GM21360 (cell line): ENCODE measurements at regions not wholly inside any gene's neighbourhood (a gene's known extent, or its start where the extent isn't known, plus 50 kb on each side); places are given as distances from the start of the nearest gene placed in this dataset.

Experiments used
- ATAC-seq: cut with Tn5 transposase; IDR thresholded peaks from one replicate; pipeline ENCODE4 v1.9.1; 2021; ENCODE audit warnings: mild to moderate bottlenecking, moderate library complexity; ENCODE audit not compliant: unreplicated experiment

- ATAC-seq = no peak
These were observed 53.6 kb upstream of the DPT start for GRCh38 chr1:168782559-168783116.

GRCh38 chr1:168783458-168784210, 54.6 kb upstream of the DPT start:
- no peak for ATAC-seq

GRCh38 chr1:168786476-168787330, 57.7 kb upstream of the DPT start:
- ATAC-seq = no peak

GRCh38 chr1:168788258-168788657, 59.3 kb upstream of the DPT start:
- no peak for ATAC-seq

- no peak for ATAC-seq
These were observed 60.5 kb upstream of the DPT start for GRCh38 chr1:168789501-168789900.

GRCh38 chr1:168792142-168792541, 63.1 kb upstream of the DPT start:
- no peak for ATAC-seq

GRCh38 chr1:168792592-168793125, 63.7 kb upstream of the DPT start:
- no peak for ATAC-seq

GRCh38 chr1:168794057-168794456, 65.1 kb upstream of the DPT start:
- no peak for ATAC-seq

- no peak for ATAC-seq
These were observed 66.7 kb upstream of the DPT start for GRCh38 chr1:168795681-168796080.

GRCh38 chr1:168799927-168800605, 71.1 kb upstream of the DPT start:
- no peak for ATAC-seq

GRCh38 chr1:168801032-168801745, 72.2 kb upstream of the DPT start:
- no peak for ATAC-seq

- no peak for ATAC-seq
These were observed 75.0 kb upstream of the DPT start for GRCh38 chr1:168803806-168804510.

- ATAC-seq = no peak
These were observed 77.9 kb upstream of the DPT start for GRCh38 chr1:168806952-168807351.

- ATAC-seq = no peak
These were observed 82.2 kb upstream of the DPT start for GRCh38 chr1:168811176-168811575.

GRCh38 chr1:168819668-168820067, 90.7 kb upstream of the DPT start:
- ATAC-seq = no peak

- no peak for ATAC-seq
These were observed 92.4 kb upstream of the DPT start for GRCh38 chr1:168821434-168821833.

GRCh38 chr1:168822911-168823310, 93.9 kb upstream of the DPT start:
- ATAC-seq = no peak

GRCh38 chr1:168823988-168824387, 95.0 kb upstream of the DPT start:
- ATAC-seq = no peak

GRCh38 chr1:168824418-168825065, 95.5 kb upstream of the DPT start:
- no peak for ATAC-seq
